ENCODE measurements at regions not wholly inside any gene's neighbourhood (a gene's known extent, or its start where the extent isn't known, plus 50 kb on each side); places are given as distances from the start of the nearest gene placed in this dataset.
"Not testable (repeated sequence)": the region's sequence is repeated elsewhere in the genome, so short reads cannot be mapped to it uniquely, and the experiment has no call there.

DNA sequence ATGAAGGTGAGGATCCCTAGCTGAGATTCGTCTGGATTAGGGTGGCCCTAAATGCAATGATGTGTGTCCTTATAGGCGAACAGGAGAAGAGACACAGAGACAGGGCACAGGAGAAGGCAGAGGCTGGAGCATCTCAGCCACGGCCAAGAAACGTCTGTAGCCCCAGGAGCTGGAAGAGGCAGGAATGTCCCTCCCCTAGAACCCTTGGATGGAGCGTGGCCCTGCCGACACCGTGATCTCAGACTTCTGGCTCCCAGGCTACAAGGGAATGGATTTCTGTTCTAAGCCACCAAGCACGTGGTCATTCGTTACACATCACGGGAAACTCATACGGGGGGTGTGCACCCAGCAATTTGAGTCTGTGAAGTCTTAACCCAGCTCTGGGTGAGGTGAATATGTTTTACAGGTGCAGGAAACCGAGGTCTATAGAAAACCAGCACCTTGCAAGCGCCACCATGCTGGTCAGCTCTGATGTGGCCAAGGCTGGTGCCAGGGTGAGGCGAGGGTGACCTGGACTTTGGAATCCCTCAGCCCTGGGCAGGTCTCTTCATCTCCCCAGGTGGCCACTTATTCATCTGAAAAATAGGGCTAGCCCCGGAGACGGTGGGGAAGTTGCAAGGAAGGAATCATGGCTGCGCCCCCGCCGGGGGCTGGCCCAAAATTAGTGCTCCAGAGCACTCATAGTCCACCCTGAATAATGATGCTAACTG, 89.5 kb upstream of the FGF3 start:
- Mint-ChIP-seq H3K4me1 (no peaks in the 10 kb centered on the region), H3K9me3 (no peaks in the 10 kb centered on the region), H3K27me3 (peaks cover 75% of the 10 kb centered on the region), H3K4me3 (no peak overlapping the region), H3K27ac (no peak overlapping the region)
- DNase-seq (no peak), ATAC-seq (no peak)

DNA sequence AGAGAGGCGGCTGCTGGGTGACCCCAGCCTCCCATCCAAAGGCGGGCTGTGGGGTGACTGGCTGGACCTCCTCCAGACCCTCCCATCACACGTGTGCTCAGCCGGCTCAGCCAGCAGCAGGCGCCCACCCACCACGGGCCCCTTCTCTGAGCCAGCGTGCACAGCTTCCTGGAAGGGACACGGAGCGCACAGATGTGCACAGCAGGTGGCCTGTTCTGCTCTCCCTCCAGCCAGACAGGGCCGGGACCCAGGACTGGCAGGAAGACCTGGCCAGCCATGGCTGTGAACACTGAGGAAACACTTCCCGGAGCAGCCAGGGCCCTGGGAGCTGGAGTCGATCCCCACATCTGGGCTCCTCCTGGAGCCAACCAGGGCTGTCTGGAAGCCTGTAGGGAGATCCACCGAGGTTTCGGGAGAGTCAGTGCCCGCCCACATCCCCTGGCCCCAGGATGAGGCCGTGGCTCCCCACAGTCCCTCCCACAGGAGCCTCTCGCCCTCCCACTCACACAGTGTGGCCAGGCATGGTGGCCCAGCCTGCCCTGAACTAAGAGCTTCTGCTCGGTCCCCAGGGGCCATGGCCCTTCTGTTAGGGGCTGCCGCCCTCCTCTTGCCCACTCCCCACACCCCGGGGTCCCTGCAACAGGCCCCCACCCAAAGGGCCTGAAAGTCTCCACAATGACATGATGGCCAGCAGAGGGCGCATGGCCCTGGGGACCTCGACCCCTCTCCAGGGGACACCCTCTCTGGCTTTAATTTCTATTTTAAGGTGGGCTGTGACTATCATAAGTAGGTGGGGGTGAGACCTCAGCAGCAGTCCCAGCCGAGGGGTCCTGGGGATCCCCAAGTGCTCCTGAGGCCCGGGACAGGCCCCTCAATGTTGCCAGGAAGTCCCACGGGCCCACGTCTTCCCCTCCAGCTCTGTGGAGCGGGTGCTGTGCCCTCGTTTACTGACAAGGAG, 90.6 kb upstream of the FGF3 start:
- Mint-ChIP-seq H3K4me1 (no peaks in the 10 kb centered on the region), H3K4me3 (no peak overlapping the region), H3K9me3 (no peaks in the 10 kb centered on the region), H3K27me3 (peaks cover 74% of the 10 kb centered on the region), H3K27ac (peak overlapping the region in 1 of 2 donors; percentile 12)
- no peak for ATAC-seq
- no peak for DNase-seq

DNA sequence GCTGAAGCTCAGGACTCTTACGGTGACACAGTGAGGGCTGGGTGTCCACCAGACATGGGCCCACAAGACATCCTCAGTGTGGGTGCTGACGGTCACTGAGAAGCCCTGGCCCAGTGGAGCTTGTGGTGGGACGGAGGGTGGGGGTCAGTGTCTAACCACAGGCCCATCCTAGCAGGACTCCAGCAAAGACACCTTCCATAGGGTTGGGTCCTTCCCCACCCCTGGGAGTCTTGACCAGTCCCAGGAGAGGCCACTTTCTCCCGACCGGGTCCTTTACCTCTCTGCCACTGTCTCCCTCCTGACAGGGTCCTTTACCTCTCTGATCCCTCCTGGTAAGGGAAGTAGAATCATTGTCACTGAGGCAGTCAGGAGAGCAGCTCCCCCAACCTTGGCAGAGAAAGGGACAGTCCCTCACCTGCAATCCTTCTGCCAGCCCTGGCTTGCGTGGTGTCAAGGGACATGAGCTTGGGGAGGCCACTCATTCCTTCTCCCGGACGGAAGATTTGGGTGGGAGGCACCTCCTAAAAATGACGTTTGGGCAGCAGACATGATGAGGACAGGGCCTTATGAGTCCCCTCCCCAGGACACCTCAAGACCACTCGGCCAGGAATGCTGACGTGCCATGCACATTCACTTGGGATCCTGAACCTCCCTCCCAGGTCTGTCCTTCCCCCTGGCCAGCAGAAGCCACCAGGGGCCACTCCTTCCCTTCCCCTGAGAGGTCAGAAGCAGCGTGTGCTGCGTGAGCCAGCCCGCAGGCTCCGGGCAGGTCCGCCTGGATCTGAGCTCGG, 91.5 kb upstream of the FGF3 start:
- H3K27me3 Mint-ChIP-seq, result peaks cover 74% of the 10 kb centered on the region
- H3K4me1 Mint-ChIP-seq, result peaks cover 7% of the 10 kb centered on the region
- H3K27ac Mint-ChIP-seq, result no peak overlapping the region
- no peaks in the 10 kb centered on the region for H3K9me3 Mint-ChIP-seq
- DNase-seq (no peak), ATAC-seq (no peak)
- H3K4me3 Mint-ChIP-seq, result no peak overlapping the region

DNA sequence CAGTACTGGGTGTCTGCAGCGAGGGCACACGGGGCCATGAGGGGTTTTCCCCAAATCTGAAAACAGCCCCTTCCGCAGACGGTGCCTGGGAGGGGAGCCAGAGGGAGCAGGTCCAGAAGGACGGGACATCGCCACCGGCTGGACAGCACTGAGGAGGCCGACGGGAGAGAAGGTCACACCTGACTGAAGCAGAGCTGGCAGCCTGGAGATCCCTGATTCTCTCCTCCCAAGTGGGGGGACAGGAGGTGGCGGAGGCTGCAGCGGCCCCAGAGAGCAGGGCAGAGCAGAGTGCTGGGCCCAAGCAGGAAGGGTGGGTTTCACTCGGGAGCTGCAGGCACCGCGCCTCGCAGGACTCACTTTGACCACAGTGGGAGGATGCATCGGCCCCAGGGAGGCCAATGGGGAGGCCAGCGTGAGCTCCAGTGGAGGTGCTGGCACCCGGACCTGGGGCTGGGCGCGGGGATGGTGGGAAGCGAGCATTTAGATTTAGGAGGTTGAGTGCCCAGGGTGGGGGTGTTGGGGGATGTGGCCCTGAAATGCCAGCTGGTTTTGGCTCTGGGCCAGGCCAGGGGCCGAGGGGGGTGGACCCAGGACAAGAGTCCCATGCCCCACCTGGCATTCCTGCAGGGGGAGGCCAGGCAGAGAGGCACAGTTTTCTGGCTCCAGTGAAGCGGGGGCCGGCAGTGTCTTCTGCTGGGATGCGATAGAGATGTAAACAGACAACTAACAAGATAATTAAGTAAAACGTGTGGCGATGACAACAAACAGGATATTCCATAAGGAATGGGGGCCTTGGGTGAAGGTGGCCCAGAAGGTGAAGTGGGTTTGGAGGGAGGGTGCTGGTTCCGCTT, 92.3 kb upstream of the FGF3 start:
- Mint-ChIP-seq H3K4me1 (peaks cover 7% of the 10 kb centered on the region), H3K4me3 (no peak overlapping the region), H3K27ac (peak overlapping the region in 1 of 2 donors; percentile 75), H3K27me3 (peaks cover 73% of the 10 kb centered on the region), H3K9me3 (no peaks in the 10 kb centered on the region)
- DNase-seq (no peak), ATAC-seq (no peak)

DNA sequence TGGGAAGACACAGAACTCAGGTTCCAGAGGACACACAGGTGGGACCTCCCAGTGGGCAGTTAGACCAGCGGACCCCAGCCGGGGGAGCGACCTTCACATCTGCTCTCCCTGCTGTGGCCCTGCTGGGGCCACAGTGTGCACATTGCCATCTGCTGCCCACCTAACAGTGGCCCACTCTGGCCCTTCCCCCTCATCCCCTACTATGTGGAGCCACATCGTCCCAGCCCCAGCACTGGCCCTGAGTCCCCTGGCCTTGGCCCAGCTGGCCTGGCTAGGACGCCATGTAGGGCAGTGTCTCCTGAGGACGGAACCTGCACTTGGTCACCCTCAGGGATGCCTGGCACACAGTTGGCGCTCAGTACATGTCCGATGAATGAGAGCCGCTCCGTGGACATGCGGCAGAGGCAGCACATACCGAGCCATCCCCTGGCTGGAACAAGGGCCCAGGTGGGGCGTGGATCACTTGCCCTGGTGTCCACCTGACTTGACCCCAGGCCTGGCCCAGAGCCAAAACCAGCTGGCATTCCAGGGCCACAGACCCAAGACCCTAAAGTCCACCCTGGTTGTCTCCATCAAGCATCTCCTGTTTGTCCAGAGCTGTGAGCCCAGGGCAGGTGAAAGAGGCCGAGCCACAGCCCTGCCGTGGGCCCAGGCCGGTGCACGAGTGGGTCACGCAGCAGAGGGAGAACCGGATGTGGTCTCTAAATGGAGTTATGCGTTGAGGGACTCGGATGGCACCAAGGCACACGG, 93.1 kb upstream of the FGF3 start:
- Mint-ChIP-seq H3K4me1 (peaks cover 7% of the 10 kb centered on the region), H3K9me3 (peaks cover 0 to 5% of the 10 kb centered on the region in 2 donors), H3K27me3 (peaks cover 73% of the 10 kb centered on the region), H3K4me3 (no peak overlapping the region), H3K27ac (no peak overlapping the region)
- ATAC-seq (no peak), DNase-seq (no peak)

DNA sequence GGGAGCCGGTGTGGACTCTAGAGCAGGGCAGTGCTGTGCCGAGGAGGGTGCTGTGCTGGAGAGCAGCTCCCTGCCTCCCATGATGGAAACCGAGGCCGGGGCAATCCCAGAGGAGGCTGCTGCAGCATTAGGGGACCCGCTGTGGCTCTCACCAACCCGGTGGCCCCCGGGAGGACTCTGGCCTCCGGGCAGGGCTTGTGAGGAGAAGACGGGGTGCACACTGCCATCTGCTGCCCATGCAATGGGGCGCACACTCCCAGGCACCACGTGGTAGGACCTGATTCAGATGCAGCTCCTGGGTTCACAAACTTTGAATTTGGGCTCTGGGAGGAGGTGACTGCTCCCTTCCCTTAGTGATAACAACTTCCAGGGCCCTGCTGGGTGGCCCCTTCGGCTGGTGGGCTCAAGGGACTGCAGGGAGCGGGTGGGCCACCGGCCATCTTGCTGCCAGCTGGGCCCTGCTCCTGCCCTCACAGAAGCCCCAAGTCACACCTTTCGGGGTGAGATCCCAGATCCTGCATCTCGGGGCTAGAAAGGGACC, 93.8 kb upstream of the FGF3 start:
- peak; percentile 57 for ATAC-seq
- DNase-seq, result peak in 1 of 2 donors; percentile 20
- peaks cover 0 to 8% of the 10 kb centered on the region in 2 donors for H3K9me3 Mint-ChIP-seq

DNA sequence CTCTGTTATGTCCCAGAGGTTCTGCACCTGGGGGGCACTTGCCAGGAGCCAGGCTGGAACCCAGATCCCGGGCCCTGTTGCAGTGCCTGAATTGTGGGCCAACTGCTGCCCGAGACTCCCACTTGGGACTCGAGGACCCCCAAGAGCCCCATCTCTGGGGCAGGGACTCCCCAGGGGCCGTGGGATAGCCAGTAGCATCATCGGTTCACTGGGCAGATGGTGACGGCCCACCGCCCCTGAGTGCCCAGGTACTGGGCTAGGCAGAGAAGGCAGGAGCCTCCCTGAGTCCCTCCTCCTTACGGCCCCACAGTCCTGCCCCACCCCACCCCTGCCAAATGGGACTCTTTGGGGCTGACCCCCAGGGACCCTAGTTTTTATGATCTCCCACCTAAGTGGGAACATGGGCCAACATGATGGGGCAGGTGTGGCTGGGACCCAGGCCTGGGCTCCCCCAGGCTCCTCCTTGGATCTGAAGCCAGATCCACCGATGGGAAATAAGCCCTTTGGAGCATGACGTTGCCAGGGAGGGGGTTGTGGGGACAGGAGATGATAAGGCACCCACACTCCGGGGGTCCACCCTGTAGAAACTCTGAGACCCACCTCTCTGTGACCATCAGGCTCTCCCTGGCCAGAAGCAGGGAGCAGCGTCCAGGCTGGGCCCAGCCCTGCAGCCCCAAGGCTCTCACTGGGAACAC, 94.5 kb upstream of the FGF3 start:
- DNase-seq, result no peak
- Mint-ChIP-seq H3K4me3 (no peak overlapping the region), H3K9me3 (peaks cover 0 to 8% of the 10 kb centered on the region in 2 donors), H3K27me3 (peaks cover 80% of the 10 kb centered on the region), H3K27ac (no peak overlapping the region), H3K4me1 (peaks cover 7% of the 10 kb centered on the region)
- ATAC-seq, result no peak

More for the DNA sequence above, 93.8 kb upstream of the FGF3 start:
- Mint-ChIP-seq H3K4me1 (peaks cover 7% of the 10 kb centered on the region), H3K27me3 (peaks cover 73% of the 10 kb centered on the region), H3K27ac (no peak overlapping the region), H3K4me3 (no peak overlapping the region)

DNA sequence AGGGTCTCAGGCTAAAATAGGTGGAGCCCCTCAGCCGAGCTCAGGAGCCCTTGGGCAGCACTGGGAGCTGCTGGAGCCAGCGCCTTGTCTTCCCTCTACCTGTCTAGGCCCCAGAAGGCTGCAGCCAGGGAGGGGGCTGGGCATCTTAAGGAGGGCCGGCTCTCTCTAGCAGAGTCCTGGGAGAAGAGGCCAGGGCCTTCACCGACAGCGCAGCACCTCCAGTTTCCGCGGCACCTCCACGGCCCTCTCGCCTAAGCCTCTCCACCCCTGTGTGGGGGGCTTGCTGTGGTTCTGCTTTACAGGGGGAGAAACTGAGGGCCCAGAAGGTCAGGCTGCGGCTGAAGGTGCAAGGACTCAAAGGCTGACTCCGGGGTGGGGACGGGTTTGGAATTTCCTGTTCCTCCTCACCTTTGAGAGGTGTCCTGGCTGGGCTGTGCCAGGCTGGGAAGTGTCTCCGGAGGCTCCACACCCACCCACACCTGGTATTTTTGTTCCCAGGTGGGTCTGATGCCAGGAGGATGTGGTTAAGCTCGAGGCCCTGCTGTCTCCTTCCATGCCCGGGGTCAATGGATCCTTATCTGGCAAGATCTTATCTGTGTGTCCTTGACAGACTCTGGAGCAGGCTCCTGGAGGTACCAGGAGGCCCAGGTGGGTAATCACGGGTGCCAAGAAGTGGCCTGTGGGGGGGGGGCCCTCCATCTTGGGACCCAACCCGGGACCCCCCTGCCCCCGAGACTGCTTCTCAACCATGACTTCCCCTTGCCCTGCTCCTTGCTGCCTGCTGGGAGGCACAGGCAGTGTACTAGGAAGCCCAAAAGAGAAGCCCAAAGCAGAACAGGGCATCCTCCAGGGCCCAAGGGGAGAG, 95.3 kb upstream of the FGF3 start:
- DNase-seq (no peak), ATAC-seq (no peak)
- H3K27me3 Mint-ChIP-seq, result peaks cover 88% of the 10 kb centered on the region
- no peak overlapping the region for H3K27ac Mint-ChIP-seq
- no peak overlapping the region for H3K4me3 Mint-ChIP-seq
- peaks cover 10% of the 10 kb centered on the region for H3K4me1 Mint-ChIP-seq
- peaks cover 0 to 8% of the 10 kb centered on the region in 2 donors for H3K9me3 Mint-ChIP-seq

DNA sequence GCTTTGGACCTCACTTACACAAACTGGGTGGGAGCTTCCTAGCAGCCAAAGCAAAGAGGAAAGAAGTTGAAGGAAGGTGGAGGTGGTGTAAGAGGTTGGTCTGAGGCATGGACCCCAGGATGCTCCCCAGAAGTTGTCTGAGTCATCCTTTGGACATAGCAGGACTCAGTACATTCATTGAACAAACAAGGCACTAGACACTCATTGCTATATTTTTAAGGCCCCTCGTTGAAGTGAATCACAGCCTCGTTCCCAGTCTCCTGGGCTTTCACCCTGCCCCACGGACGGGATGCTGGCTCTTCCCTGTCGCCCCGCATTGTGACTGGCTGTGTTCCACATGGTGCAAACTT, 95.9 kb upstream of the FGF3 start:
- peaks cover 0 to 8% of the 10 kb centered on the region in 2 donors for H3K9me3 Mint-ChIP-seq
- no peak for DNase-seq
- H3K27me3 Mint-ChIP-seq, result peaks cover 88% of the 10 kb centered on the region
- H3K4me3 Mint-ChIP-seq, result no peak overlapping the region
- H3K4me1 Mint-ChIP-seq, result peaks cover 12% of the 10 kb centered on the region
- H3K27ac Mint-ChIP-seq, result no peak overlapping the region
- no peak for ATAC-seq

DNA sequence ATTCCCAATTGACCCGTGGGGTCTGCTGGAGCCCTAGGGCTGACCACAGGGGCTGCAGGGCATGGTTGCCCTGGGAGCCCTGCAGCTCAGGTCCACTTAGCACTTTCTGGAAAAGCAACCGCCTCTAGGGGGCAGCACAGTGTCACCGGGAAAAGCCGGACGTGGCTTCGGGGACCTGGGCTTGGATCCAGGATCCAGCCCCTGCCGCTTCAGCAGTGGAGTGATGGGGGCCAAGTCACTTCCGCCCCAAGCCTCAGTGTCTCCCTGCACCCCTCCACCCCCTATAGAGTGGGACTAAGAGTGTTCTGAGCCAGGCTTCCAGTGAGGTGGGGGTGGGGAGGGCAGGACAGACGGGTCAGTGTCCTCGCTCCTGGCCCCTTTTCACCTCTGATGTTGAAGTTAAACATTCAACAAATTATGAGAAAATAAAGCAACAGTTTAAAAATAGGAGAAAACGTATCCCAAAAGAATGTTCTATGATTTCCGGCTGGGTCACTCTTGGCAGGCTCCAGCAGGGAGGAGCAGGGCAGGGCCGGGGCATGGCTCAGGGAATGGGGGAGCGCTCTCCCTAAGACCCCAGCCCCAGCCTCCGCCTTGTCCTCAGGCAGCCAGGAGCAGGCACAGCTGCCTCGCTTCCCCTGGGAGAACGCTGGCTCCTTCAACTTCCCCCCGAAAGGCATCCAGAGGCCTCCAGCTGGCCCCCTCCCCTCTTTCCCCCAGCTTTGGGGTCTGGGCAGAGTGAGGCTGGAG, 96.5 kb upstream of the FGF3 start:
- ATAC-seq (no peak), DNase-seq (peak; percentile 34 to 45)
- peaks cover 85% of the 10 kb centered on the region for H3K27me3 Mint-ChIP-seq
- H3K4me3 Mint-ChIP-seq, result no peak overlapping the region
- peaks cover 0 to 8% of the 10 kb centered on the region in 2 donors for H3K9me3 Mint-ChIP-seq
- peaks cover 12% of the 10 kb centered on the region for H3K4me1 Mint-ChIP-seq
- H3K27ac Mint-ChIP-seq, result no peak overlapping the region

DNA sequence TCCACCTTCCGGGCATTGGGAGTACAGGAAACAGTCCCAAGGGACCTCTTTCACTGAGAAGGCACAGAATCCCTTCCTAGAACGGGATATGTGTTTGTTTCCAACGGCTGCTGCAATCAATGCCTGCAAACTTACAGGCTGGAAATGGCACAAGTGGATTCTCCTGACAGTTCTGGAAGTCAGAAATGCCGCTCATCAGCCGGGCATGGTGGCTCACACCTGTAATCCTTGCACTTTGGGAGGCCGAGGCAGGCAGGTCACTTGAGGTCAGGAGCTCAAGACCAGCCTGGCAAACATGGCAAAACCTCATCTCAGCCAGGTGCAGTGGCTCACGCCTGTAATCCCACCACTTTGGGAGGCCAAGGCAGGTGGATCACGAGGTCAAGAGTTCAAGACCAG, 97.0 kb upstream of the FGF3 start:
- peaks cover 12% of the 10 kb centered on the region for H3K4me1 Mint-ChIP-seq
- not testable (repeated sequence) for H3K4me3 Mint-ChIP-seq, DNase-seq, H3K9me3 Mint-ChIP-seq, ATAC-seq, H3K27ac Mint-ChIP-seq
- peaks cover 79% of the 10 kb centered on the region for H3K27me3 Mint-ChIP-seq

DNA sequence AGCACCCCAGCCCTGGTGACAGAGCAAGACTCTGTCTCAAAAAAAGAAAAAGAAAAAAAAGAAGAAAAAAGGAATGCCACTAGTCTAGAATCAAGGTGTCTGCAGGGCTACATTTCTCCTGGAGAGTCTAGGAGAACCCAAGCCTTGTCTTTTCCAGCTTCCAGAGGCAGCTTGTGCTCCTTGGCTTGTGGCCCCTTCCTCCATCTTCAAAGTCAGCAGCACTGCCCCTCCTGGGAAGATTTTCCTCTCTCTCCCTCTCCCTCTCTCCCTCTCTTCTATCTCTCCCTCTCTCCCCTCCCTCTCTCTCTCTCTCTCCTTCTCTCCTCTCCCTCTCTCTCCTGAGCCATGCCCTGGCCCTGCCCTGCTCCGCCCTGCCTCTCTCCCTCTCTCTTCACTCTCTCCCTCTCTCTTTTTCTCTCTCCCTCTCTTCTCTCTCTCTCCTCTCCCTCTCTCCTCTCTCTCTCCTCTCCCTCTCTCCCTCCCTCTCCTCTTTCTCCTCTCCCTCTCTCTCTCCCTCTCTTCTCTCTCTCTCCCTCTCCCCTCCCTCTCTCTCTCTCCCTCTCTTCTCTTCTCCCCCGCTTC, 97.7 kb upstream of the FGF3 start:
- Mint-ChIP-seq H3K27me3 (peaks cover 79% of the 10 kb centered on the region), H3K27ac (no peak overlapping the region), H3K4me3 (no peak overlapping the region), H3K9me3 (peaks cover 0 to 8% of the 10 kb centered on the region in 2 donors), H3K4me1 (peaks cover 12% of the 10 kb centered on the region)
- DNase-seq (no peak), ATAC-seq (no peak)
